ENCODE measurements at regions not wholly inside any gene's neighbourhood (a gene's known extent, or its start where the extent isn't known, plus 50 kb on each side); places are given as distances from the start of the nearest gene placed in this dataset.

DNA sequence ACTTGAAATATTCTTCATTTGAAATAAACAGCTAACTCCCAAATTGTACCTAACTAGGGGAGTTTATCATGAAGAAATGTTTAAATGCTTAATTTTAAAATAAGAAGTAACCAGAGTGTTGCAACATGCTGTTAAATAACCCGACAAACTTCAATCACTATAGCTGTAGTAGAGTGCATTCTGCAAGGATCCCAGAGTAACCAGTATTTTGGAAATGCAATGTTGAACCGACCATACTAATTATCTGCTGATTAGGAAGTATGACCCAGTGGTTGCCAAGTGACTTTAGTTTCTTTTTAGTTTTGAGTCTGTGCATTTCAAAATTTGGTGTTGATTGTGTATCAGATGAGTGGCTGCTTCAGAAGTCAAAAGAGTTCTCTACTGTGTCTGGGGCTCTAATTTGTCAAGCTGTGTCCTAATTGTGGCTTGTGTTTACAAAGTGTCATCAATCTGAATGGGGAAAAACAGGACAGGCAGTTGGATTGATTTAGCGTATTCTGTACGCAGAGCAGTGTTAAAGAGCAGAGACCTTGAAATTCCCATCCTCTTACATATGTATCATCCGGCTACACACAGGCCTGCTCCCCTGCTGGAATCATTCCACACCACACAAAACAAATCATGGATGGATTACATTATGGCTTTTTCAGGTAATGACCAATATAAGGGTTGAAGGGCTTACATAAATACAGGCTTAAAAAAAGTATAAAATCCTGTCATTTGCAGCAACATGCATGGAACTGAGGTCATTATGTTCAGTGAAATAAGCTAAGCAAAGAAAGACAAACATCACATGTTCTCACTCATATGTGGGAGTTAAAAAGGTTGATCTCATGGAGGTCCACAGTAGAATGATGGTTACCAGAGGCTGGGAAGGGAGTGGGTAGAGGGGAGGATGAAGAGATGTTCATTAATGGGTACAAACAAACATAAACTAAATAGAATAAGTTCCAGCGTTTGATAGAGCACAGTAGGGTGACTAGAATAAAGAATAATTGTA is 351.5 kb downstream of the KLF12 start:
- FAIRE-seq: no peak

DNA sequence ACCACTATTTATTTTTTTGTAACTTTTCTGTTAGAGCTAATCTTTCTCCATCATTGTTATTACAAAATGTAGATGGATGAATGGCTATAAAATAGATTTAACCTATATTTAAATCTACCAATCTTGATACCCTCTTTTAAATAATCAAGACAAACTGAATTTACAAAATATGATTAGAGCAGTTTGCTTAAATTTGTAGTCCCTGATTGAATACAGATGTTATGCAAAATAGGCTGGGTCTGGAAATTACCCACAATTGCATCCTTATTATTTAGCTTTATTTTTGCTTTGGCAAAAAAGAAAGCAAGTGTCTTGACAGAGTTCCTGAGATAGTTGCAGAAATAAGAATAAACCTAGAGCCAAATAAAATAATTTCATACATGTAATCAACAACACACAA is 352.8 kb downstream of the KLF12 start:
- FAIRE-seq: no peak

DNA sequence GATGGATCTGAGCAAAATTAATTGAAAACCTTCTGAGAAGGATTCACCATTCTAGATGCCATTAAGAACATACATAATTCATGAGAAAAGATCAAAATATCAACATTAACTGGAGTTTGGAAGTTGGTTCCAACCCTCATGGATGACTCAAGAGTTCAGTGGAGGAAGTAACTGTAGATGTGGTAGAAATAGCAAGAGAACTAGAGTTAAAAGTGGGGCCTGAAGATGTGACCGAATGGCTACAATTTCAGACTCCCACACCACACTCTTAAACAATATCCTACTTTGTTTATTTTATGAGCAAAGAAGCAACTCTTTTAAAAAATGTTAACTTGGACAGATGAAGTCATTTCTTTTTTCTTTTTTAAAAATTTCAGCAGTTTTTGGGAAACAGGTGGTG is 354.3 kb downstream of the KLF12 start:
- no peak for FAIRE-seq

DNA sequence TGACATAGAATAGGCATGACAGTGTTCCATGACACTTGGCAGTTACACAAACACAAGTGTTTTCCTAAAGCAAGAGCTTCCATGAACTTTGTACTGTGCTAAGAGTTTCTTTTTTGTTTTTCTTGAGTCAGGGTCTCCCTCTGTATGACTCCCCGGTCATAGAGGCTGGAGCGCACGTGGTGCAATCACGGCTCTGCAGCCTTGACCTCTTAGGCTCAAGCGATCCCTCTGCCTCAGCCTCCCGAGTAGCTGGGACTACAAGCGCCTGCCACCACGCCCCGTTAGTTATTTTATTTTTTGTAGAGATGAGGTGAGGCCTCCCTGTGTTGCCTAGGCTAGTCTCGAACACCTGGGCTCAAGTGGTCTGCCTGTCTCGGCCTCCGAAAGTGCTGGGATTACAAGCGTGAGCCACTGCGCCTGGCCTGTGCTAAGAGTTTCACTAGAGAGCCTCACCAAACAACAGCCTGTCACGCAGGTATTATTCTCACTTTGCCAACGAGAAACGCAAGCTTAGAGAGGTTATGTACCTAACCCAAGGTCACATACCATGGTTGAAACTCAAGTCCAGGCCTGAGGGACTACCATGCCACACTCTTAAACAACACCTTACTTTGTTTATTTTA is 355.9 kb downstream of the KLF12 start:
- FAIRE-seq: no peak

DNA sequence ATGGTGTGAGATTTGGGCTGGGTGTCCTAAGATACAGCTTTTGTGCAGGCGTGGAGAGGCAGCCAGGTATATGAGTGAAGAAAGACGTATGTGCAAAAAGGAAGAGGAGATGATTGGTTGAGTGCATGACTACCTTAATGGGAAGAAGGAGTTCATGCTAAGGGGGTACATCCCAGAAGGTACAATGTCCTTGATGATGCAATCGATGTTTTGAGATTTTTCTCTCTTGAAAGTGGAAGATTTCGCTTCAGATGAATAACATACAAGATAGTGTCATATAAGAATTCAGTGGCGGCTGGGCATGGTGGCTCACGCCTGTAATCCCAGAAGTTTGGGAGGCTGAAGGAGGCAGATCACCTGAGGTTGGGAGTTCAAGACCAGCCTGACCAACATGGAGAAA is 357.1 kb downstream of the KLF12 start:
- FAIRE-seq: no peak

DNA sequence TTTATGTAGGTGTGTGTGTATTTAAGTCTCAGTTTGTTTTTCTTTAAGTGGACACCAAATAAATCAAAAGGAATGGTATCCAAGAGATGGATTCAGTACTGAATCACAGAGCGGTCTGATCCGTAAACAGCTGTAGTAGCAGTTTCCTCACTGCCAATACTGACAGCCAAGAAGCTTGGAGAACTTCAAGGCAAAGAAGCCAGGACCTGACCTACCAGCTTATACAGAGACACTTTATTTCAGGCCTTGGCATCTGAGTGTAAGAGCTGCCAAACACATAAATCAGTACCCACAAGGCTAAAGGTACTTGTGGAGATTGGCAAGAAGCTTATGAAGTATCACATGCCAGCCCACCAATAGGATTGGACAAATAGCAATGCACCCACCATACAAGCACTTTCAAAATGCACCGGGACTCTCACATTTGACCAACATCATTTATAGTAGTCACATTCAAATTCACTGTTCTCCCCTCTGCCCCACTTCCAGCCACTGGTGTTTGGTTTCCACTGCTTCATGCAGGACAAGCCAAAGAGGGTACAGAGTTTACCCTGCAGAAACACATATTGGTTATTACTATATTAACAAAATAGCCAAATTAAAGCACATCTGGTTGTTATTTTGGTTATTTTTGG is 357.9 kb downstream of the KLF12 start:
- FAIRE-seq: no peak

DNA sequence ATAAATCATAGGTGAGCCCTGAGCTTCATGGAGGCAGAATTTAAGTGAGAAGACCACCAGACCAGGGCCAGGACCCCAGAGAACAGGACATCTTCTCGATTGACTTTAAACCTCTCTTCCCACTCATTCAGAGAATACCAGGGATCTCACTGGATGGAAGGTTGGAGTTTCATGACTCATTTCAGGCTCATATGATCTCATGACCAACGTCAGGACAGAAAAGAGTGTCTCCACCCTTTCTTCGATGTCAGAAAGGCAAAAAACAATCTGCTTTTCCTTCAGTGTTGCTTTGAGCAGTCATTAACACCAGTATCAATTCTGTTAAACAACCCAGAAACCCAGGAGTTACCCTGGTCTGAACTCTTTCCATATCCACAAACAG is 361.0 kb downstream of the KLF12 start:
- FAIRE-seq: no peak

DNA sequence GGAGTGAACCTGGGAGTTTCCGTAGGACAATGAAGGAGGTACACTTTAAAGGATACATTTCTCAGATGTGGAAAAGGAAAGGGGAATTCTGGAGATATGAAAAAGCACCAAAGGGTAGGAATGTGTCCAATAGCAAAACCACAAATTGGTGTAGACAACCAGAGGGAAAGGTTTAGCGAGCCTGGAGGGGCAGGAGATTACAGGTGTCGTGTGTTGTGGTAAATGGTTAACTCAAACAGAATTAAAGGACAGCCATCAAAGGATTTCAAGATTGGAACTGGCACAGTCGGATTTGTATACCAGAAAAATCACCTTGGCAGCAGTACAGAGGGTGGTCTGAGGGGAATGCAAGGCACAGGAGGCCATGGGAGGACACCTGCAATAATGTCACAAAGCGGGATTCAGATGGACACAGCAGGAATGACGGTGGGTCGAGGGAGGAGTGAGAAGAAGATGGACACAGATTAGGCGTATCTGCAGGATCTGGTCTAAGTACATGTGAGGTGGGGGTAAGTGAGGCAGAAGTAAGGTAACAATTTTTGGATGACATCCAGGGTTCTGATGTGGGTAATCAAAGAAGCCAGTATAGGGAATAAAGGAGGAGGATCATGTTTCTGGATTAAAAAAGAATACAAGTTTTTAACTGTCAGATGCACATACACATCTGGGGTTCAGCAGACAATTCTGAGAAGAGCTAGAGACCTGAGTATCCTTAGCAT is 361.6 kb downstream of the KLF12 start:
- FAIRE-seq: no peak

DNA sequence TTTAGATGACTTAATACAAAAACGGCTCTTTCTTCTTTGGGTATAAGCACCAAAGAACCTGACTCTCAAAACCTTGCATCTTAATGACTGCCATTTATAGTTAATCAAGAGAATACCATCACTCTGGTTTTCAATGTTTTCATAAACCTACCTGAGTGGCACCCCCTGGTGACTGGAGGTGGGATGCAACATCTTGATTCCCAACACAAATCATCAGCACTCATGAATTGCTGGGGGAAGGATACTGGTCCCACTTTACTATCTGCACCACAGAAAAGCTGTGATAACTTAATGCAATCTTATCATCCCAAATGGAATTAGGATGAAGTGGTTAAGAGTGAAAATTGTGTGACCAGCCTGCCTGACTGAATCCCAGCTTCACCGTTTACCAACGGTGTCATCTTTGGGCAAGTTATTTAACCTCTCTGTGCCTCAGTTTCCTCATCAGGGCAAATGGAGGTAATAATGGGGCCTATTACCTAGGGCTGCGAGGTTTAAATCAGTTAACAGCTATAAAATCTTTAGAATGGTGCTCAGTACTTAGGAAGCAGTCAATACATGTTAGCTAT is 366.4 kb downstream of the KLF12 start:
- FAIRE-seq: no peak

DNA sequence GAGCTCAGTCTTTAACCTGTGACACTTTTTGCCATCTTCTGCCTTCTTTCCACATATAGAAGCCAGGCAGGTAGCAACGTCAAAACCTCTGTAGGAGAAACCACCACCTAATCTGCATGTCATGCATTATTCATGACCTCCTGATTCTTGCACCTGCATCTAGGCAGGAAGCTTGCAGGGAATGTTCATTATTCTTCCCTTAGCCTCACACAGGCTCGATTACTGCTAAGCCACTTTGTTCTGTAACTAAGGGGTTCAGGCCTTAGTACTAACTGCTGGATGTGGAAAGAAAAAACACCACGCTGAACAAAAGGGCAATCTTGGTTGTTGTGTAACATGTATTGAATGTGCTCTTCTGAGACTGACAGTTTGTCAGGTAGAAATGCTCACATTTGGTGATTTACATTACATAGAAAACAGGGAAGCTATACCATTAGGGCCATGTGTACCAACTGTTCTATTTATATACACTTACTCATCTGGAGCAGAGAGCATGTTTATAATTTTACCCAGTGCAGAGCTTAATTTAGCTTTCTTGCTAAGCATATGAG is 366.9 kb downstream of the KLF12 start:
- FAIRE-seq: no peak

DNA sequence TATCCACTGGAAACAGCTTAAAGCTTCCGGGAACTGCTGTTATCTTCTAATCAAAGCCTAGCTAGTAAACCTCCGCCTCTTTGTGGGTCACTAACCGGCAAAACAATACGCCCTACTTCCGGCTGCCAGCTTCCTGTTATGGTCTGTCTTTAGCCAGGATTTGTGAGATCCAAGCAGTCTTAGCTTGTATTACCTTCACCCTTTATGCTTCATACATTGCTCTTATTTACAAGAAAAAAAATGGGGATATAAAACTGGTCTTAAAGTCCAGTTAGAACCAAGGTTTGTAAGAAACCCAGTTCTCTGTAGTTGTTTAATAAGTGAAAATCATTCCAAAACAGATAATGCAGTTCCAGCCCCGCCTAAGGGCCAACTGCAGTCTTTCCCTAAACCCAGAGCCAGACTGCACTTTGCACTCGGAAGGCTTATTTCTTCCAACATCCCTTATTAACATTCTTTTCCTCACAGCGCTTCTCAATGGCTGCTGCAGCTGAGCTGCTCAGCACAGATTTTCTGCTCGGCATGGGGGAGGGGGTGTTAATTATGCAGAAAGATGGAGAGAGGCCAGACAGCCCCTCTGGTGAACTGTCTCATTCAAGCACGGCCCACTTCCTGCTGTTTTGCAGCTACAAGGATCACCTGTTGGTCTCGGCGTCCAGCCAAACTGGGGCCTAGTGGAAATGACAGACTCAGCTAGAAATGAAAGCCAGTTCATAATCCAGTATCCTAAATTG is 368.4 kb downstream of the KLF12 start:
- no peak for FAIRE-seq

DNA sequence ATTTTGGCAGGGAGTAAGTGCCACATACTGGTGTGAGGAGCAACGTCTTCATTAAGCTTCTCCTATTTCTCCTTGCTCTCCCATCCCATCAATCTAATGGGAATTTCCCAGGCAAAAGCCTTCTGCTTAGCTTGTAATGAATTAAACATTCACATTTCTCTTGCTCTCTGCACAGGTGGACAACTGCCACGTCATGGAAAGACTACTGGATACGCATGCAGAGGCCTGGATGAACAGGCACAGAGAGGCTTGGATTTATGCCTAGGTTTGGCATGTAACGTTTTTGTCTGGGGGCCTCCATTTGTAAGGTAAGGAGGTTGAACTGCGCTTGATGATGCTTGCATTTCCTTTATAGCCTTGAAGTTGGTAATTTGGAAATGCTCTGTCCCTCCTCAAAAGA is 374.8 kb downstream of the KLF12 start:
- no peak for FAIRE-seq

DNA sequence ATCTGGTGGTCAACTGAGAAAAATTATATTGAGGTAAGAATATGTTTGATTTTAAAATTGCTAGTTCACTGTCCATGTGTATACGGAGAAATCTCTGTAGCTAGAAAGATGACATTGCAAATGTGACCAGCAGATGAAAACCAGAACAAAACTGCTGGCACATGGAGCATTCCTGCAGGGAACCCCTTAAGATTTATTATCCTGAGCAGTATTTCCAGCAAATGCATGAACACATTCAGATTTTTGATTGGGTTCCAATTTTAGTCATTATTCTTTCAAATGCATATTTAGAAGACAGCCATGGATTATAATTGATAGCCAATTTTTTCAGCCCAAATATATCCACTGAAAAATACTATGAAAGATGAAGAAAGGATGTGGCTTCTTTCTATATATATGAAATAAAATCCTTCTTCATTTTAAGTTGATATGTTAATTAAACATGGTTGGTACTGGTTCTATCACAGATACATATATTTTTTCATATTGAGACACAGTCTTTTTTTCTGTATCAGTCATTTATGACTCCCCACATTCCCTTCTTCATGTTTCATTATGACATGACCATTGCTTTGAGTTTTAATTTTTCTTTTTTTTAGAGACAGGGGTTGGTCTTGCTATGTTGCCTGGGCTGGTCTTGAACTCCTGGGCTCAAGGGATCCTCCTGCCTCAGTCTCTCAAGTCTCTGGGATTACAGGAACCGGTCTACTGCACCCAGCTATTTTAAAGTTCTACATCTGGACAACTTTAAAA is 376.5 kb downstream of the KLF12 start:
- no peak for FAIRE-seq

DNA sequence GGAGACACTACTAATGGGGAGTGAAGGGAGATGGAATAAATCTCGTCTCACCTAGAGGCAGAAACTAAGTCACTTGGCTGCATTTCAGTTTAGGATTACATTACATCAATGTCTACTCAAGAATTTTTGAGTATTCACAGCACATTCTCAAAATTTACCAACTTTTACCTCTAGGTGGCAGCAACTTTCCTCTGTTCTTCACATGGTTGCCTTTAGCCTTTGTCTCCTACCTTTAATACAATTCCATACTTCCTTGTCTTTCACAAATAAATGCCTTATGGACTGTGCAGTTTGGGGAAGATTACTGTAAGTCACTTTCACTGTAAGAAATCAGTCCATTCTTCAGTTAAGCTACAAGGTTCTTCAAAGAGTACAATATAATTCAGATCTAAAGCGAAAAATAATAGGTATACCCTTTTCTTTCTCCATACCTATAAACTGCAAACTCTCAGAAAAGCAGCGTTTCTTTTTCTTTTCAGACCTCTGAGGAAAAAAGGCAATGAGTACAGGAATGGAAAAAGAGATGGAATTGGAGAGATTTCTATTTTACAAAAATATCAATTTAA is 379.4 kb downstream of the KLF12 start:
- FAIRE-seq: peak; percentile 81

DNA sequence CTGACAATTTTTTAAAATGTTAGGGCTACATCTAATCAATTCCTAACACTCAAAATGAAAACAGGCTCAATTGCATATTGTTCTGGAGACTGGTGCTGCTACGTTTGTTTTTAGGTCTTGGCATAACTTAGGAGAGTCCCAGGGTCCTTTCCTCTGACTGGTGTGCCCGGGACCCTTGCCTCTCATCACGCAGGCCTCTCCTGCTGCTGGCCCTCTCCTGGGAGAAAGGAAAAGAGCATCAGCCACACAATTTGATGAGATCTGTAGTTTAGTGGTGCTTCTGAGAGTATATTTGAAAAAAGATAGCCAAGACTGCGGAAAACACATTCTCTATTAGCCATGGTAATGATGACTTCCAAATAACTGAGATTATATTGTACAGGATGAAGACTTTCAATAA is 380.0 kb downstream of the KLF12 start:
- FAIRE-seq: no peak

DNA sequence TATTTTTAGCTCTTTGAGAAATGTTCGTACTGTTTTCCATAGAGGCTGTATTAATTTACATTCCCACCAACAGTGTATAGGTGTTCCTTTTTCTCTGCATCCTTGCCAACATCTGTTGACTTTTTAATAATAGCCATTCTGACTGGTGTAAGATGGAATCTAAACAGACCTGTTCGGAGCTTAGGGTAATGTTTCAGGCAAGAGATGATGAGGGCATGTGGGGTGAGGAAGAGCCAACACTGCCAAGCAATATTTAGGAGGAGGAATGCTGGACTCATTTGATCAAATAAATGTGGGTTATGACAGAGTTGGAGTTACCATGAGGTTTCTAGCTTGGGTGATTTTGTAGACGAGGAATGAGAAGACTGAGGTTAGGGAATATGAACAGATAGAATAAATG is 382.9 kb downstream of the KLF12 start:
- FAIRE-seq: no peak

DNA sequence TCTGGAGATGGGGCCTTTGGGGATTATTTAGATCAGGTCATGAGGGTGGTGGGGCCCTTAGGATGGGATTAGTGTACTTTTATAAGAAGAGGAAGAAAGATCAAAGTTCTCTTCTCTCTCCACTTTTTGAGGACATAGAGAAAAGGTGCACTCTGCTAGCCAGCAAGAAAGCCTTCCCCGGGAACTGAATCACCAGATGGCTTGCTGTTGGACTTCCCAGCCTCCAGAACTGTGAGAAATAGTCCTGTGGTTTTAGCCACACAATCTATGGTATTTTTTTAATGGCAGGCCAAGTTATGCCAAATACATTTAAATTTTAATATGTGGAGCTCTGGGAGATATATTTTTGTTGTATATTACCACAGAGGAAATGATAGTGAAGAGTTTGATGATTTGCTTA is 385.8 kb downstream of the KLF12 start:
- no peak for FAIRE-seq

DNA sequence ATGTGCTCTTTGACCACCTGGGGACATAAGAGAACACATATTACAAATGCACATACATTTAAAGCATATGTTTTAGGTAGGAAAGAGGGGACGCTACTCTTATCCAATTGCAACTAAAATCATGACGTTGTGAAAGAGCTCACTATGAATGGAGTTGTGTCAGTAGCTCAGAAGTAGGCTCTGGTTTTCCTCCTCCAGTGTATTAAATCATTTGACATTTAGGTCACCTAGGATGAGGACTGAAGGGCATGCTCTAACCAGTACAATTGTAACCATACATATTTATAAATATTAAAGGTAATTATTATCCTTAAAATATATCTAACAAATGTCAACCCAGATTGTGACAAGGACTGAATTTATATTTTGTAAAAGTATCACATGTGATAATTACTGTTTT is 389.0 kb downstream of the KLF12 start:
- FAIRE-seq: no peak

DNA sequence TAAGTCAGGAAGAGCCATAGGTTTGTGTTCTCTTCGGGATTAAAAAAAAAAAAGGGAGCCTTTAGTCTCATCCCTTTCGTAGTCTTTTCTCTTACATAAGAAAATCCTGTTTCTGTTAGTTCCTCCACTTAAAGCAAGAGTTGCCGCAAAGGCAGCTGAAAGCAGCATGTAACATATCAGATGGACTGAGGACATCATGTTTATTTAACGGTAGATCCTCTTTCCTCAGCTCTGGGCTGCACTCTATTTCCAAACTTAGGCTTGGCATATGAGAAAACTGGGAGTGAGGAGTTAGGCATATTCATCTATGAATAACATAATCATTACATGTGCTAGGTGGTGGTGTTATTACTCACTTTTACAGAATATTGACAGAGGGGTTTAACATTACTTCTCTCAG is 391.2 kb downstream of the KLF12 start:
- FAIRE-seq: no peak

DNA sequence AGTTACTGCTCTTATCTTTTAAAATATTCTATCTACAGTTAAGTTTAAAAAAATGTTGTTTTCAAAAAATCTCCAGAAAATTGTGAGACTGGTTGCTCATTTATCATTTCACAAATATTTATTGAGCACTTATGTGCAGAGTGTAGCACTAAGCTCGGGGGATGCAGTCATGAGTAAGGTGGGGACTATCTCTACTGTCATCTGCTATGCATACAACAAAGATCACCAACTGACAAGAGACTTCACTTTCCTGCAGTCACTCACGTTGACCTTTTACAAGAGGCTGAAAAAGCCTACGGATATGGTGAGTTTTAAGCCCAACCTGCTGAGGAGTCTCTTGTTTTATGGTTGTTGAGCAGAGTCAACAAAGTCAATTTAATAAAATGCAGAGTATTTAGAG is 392.5 kb downstream of the KLF12 start:
- no peak for FAIRE-seq

DNA sequence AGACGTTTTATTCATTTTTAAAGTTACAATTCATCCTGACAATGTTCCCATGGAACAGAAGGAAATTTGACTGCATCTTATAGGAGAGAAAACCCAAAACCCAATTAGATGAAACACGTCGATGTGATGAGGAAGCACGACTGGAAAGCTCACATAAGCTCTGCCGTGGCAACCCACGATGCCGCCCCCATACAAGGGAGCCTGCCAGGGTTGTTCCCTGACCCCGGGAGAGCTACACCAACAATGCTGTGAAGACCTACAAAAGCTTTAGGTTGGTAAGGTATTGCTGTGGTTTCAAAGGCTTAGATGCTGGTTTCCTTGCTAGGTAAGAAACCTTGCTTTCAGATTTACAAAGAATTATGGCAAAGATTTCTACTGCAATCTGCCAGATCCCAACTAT is 393.1 kb downstream of the KLF12 start:
- FAIRE-seq: no peak
